ENCODE measurements at regions not wholly inside any gene's neighbourhood (a gene's known extent, or its start where the extent isn't known, plus 50 kb on each side); places are given as distances from the start of the nearest gene placed in this dataset.

- TF ChIP-seq CTCF (IDR thresholded peaks at IDR 0.05; ENCODE audit: low read depth, low read length), result no peak
- no peak for TF ChIP-seq EZH2phosphoT487 (IDR thresholded peaks at IDR 0.05; ENCODE audit: low read depth)
These were observed 494.2 kb upstream of the THBS1 start for GRCh38 chr15:39086641-39087040.

All from OCI-LY3 (cell line).